GM12878 (cell line): ENCODE measurements at regions not wholly inside any gene's neighbourhood (a gene's known extent, or its start where the extent isn't known, plus 50 kb on each side); places are given as distances from the start of the nearest gene placed in this dataset.

Source experiments
- ATAC-seq: fragments of 200-7000 bp; cut with Tn5 transposase; 3 replicates; pipeline ENCODE4 v1.9.1; 2020; ENCODE audit warnings: mild to moderate bottlenecking, moderate library complexity
- BruUV-seq: library from RNA; stranded (reverse); fragments of 400-500 nt; replicated peaks from 2 replicates; lab custom pipeline; 2021; lab: Mats Ljungman, UMichigan
- CTCF ChIA-PET: fragments of 300-600 bp; sonication (Branson Sonifier 250); formaldehyde crosslinking; extraction: SDS; loops from one replicate; lab custom pipeline; 2021; ENCODE audit warnings: inconsistent platforms; lab: Yijun Ruan, JAX
- POLR2A ChIA-PET: fragments of 350-600 bp; formaldehyde crosslinking; extraction: SDS; loops from one replicate; lab custom pipeline; 2021; ENCODE audit warnings: inconsistent platforms; lab: Charles Lee
- RAD21 ChIA-PET: fragments of 300-600 bp; sonication (Branson Sonifier 250); formaldehyde crosslinking; loops from one replicate; lab custom pipeline; 2023; ENCODE audit warnings: antibody characterized with exemption; ENCODE audit not compliant: unreplicated experiment; lab: Charles Lee
- SMC1A ChIA-PET: fragments of 300-600 bp; sonication (Branson Sonifier 250); formaldehyde crosslinking; loops from one replicate; lab custom pipeline; 2023; ENCODE audit not compliant: unreplicated experiment, uncharacterized antibody; lab: Charles Lee
- DNase-seq: peaks from one replicate; pipeline ENCODE4 v3.0.0-alpha.2; 2011; ENCODE audit warnings: low read depth, low spot score
- FAIRE-seq: peaks from 3 replicates; lab custom pipeline; 2011; peaks lifted over from hg19 to GRCh38; lab: Jason Lieb, UNC
- H2AFZ ChIP-seq: 2 replicates; pipeline ENCODE4 v1.6.0; 2011; ENCODE audit warnings: low read depth, low read length, control low read depth; ENCODE audit not compliant: control insufficient read depth
- H3K27ac ChIP-seq: 2 replicates; pipeline ENCODE4 v1.5.1; 2011; ENCODE audit warnings: control low read depth; ENCODE audit not compliant: control insufficient read depth, insufficient read depth
- H3K27me3 ChIP-seq, 2 experiments: replicated peaks in 1 of 2; 2 replicates each; pipeline versions ENCODE4 v1.6.0 to v1.6.1; 2011; ENCODE audit warnings: low read length in 1 of 2; ENCODE audit not compliant: control insufficient read depth in 2 of 2, insufficient read depth in 2 of 2
- H3K36me3 ChIP-seq, 2 experiments: 2 replicates each; pipeline ENCODE4 v1.5.1; 2011; ENCODE audit warnings: low read length in 1 of 2; ENCODE audit not compliant: control insufficient read depth in 2 of 2, insufficient read depth in 2 of 2
- H3K4me1 ChIP-seq: 2 replicates; pipeline ENCODE4 v1.6.1; 2011; ENCODE audit warnings: mild to moderate bottlenecking, low read length, moderate library complexity, mixed read lengths; ENCODE audit not compliant: control insufficient read depth, insufficient read depth
- H3K4me2 ChIP-seq: 2 replicates; pipeline ENCODE4 v1.6.0; 2011; ENCODE audit warnings: control low read depth; ENCODE audit not compliant: control insufficient read depth, insufficient read depth
- H3K4me3 ChIP-seq: fragments of 200-600 bp; sonication (generic); 2 replicates; pipeline ENCODE4 v1.5.1; 2016
- H3K79me2 ChIP-seq: 2 replicates; pipeline ENCODE4 v1.6.0; 2011; ENCODE audit warnings: low read length; ENCODE audit not compliant: control insufficient read depth, insufficient read depth
- H3K9ac ChIP-seq: 2 replicates; pipeline ENCODE4 v1.8.0; 2011; ENCODE audit warnings: low read length, control low read depth, mixed read lengths; ENCODE audit not compliant: control insufficient read depth, insufficient read depth
- H3K9me3 ChIP-seq: replicated peaks from 3 replicates; pipeline ENCODE4 v1.5.1; 2011; ENCODE audit warnings: mild to moderate bottlenecking, low read length; ENCODE audit not compliant: control insufficient read depth, insufficient read depth
- H4K20me1 ChIP-seq: 2 replicates; pipeline ENCODE4 v1.6.0; 2011; ENCODE audit not compliant: control insufficient read depth, insufficient read depth
- BMI1 ChIP-seq: fragments of 450-650 bp; IDR thresholded peaks from 2 replicates; pipeline ENCODE4 v1.6.1; 2016; ENCODE audit warnings: mild to moderate bottlenecking, moderate library complexity, borderline replicate concordance
- E2F8 ChIP-seq: fragments of 450-650 bp; IDR thresholded peaks from 2 replicates; pipeline ENCODE4 v1.6.1; 2018; ENCODE audit warnings: mild to moderate bottlenecking, low read depth, moderate library complexity; ENCODE audit not compliant: partially characterized antibody
- HDAC6 ChIP-seq: fragments of 200-600 bp; sonication (generic); IDR thresholded peaks from one replicate; pipeline ENCODE4 v1.8.0; 2017; ENCODE audit warnings: antibody characterized with exemption; ENCODE audit not compliant: unreplicated experiment
- JUND ChIP-seq: IDR thresholded peaks from 2 replicates; pipeline ENCODE4 v1.6.1; 2012; ENCODE audit warnings: low read depth, mild to moderate bottlenecking, low read length, improper control_type of control experiment, moderate library complexity
- MTA2 ChIP-seq: fragments of 450-650 bp; IDR thresholded peaks from 2 replicates; pipeline ENCODE4 v1.6.1; 2016; ENCODE audit warnings: low read depth, mild to moderate bottlenecking, moderate library complexity
- NR2C2 ChIP-seq: IDR thresholded peaks from 2 replicates; pipeline ENCODE4 v1.6.1; 2011; ENCODE audit warnings: borderline replicate concordance, low read depth; ENCODE audit not compliant: control insufficient read depth, insufficient read length
- PAX5 ChIP-seq: IDR thresholded peaks from 2 replicates; pipeline ENCODE4 v1.6.1; 2011; ENCODE audit warnings: low read depth, low read length, borderline replicate concordance
- RAD51 ChIP-seq: fragments of 450-650 bp; IDR thresholded peaks from 2 replicates; pipeline ENCODE4 v1.6.1; 2016; ENCODE audit warnings: moderate library complexity, mild to moderate bottlenecking, inconsistent platforms
- ZSCAN29 ChIP-seq: fragments of 450-650 bp; IDR thresholded peaks from 2 replicates; pipeline ENCODE4 v1.6.1; 2017; ENCODE audit warnings: mild to moderate bottlenecking, moderate library complexity
- WGBS: methylation state at CpG from one replicate; pipeline ENCODE4 v1.1.6; 2016; ENCODE audit warnings: low lambda C conversion rate; ENCODE audit not compliant: insufficient replicate concordance, insufficient coverage; ENCODE audit errors: missing lambda C conversion rate; 5-methylcytosine and 5-hydroxymethylcytosine counted together
- in situ Hi-C: fragments of 300-500 bp; cut with MboI; formaldehyde crosslinking; loops from 9 replicates; pipeline ENCODE4 v1.14.3; 2018; ENCODE audit warnings: mixed read lengths
- intact Hi-C: fragments of 100-400 bp; cut with micrococcal nuclease; formaldehyde crosslinking; loops from one replicate; pipeline ENCODE4 v1.14.2; 2022; ENCODE audit not compliant: unreplicated experiment
- TF ChIP-seq, protein P1 (sequence below): IDR thresholded peaks from 2 replicates; pipeline ENCODE4 v1.6.1; 2011; ENCODE audit warnings: mild to moderate bottlenecking, low read depth, low read length, moderate library complexity; ENCODE audit not compliant: insufficient replicate concordance

GRCh38 chr10:128626397-128627000, 500.3 kb upstream of the MKI67 start:
- ATAC-seq: no peak
- SMC1A ChIA-PET: no interaction called here
- RAD21 ChIA-PET: no interaction called here
- no peak for TF ChIP-seq PAX5
- no peak for TF ChIP-seq HDAC6
- TF ChIP-seq RAD51: no peak
- TF ChIP-seq BMI1: no peak
- no peak for TF ChIP-seq JUND
- TF ChIP-seq, protein P1, sequence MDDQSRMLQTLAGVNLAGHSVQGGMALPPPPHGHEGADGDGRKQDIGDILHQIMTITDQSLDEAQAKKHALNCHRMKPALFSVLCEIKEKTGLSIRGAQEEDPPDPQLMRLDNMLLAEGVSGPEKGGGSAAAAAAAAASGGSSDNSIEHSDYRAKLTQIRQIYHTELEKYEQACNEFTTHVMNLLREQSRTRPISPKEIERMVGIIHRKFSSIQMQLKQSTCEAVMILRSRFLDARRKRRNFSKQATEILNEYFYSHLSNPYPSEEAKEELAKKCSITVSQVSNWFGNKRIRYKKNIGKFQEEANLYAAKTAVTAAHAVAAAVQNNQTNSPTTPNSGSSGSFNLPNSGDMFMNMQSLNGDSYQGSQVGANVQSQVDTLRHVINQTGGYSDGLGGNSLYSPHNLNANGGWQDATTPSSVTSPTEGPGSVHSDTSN: no peak
- TF ChIP-seq MTA2: no peak
- TF ChIP-seq E2F8: no peak
- TF ChIP-seq NR2C2: no peak
- no peak for TF ChIP-seq ZSCAN29
- POLR2A ChIA-PET: no interaction called here
- H3K4me3 ChIP-seq: no peak overlapping the region
- no peak overlapping the region for H3K9ac ChIP-seq
- H3K79me2 ChIP-seq: no peaks in the 10 kb centered on the region
- H3K4me1 ChIP-seq: no peaks in the 10 kb centered on the region
- no peak overlapping the region for H3K4me2 ChIP-seq
- H3K27ac ChIP-seq: no peak overlapping the region
- no peak overlapping the region for H2AFZ ChIP-seq
- no peaks in the 10 kb centered on the region for H3K36me3 ChIP-seq
- CTCF ChIA-PET: no interaction called here
- intact Hi-C loops: no loop called here
- FAIRE-seq: no peak
- in situ Hi-C loops: no loop called here
- H4K20me1 ChIP-seq: no peaks in the 10 kb centered on the region
- H3K9me3 ChIP-seq: no peaks in the 10 kb centered on the region
- 41% methylated on average over 6 of the region's 6 CpGs for WGBS
- no peaks in the 10 kb centered on the region for H3K27me3 ChIP-seq
- no TSS peak for BruUV-seq
- no peak for DNase-seq
